ENCODE measurements at regions not wholly inside any gene's neighbourhood (a gene's known extent, or its start where the extent isn't known, plus 50 kb on each side); places are given as distances from the start of the nearest gene placed in this dataset.

GRCh38 chr11:101342307-101342706 is 212.7 kb upstream of the PGR start:
- Histone ChIP-seq H3K79me2 (ENCODE audit: control insufficient read depth, insufficient read depth, low read length) (no peaks in the 10 kb centered on the region), H3K9me3 (replicated peaks; ENCODE audit: control insufficient read depth, insufficient read depth, low read depth, low read length) (no peaks in the 10 kb centered on the region), H3K36me3 (ENCODE audit: control insufficient read depth, insufficient read depth, low read length) (no peaks in the 10 kb centered on the region), H2AFZ (ENCODE audit: low read depth, low read length) (no peak overlapping the region), H3K27ac (ENCODE audit: extremely low read depth, low read depth, low read length) (no peak overlapping the region), H4K20me1 (replicated peaks; ENCODE audit: control insufficient read depth, insufficient read depth, low read length) (no peaks in the 10 kb centered on the region), H3K27me3 (ENCODE audit: control insufficient read depth in 2 of 2, insufficient read depth in 2 of 2, low read length in 2 of 2) (no peaks in the 10 kb centered on the region), H3K4me2 (ENCODE audit: insufficient read depth, low read length) (no peak overlapping the region), H3K9ac (ENCODE audit: insufficient read depth in 1 of 2, low read depth in 2 of 2, low read length in 2 of 2) (no peak overlapping the region), H3K4me1 (replicated peaks in 1 of 2; ENCODE audit: control insufficient read depth in 2 of 2, insufficient read depth in 2 of 2, low read length in 2 of 2) (no peaks in the 10 kb centered on the region), H3K9me1 (ENCODE audit: control insufficient read depth, insufficient read depth, low read length) (no peaks in the 10 kb centered on the region), H3K4me3 (no peak overlapping the region)
- in situ Hi-C loops (cut with MboI) (no loop called here), intact Hi-C loops (cut with micrococcal nuclease) (no loop called here)
- CTCF ChIA-PET (ENCODE audit: low intra/inter-chr PET ratio), result no interaction called here
- DNase-seq (ENCODE audit: extremely low read depth in 1 of 4, low spot score in 3 of 4) (no peak), ATAC-seq (no peak), FAIRE-seq (no peak)
- WGBS (ENCODE audit: insufficient coverage, low coverage, missing lambda C conversion rate), result 0% methylated on average over 1 of the region's 1 CpG
- TF ChIP-seq, protein P1, sequence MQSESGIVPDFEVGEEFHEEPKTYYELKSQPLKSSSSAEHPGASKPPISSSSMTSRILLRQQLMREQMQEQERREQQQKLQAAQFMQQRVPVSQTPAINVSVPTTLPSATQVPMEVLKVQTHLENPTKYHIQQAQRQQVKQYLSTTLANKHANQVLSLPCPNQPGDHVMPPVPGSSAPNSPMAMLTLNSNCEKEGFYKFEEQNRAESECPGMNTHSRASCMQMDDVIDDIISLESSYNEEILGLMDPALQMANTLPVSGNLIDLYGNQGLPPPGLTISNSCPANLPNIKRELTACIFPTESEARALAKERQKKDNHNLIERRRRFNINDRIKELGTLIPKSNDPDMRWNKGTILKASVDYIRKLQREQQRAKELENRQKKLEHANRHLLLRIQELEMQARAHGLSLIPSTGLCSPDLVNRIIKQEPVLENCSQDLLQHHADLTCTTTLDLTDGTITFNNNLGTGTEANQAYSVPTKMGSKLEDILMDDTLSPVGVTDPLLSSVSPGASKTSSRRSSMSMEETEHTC (IDR thresholded peaks at IDR 0.05), result no peak
- TF ChIP-seq EWSR1 (IDR thresholded peaks at IDR 0.05; ENCODE audit: borderline replicate concordance, low read depth, partially characterized antibody) (no peak), HNRNPLL (IDR thresholded peaks at IDR 0.05; ENCODE audit: low read depth, low read length, poor library complexity, severe bottlenecking) (no peak), NCOA2 (IDR thresholded peaks at IDR 0.05; ENCODE audit: partially characterized antibody in 2 of 2) (no peak), PCBP2 (IDR thresholded peaks at IDR 0.05; ENCODE audit: low read depth, low read length, poor library complexity, severe bottlenecking) (no peak)
- POLR2A ChIA-PET, result no interaction called here
- BruUV-seq (replicated peaks), result no TSS peak
